AG08395 (cell line): ENCODE measurements at regions not wholly inside any gene's neighbourhood (a gene's known extent, or its start where the extent isn't known, plus 50 kb on each side); places are given as distances from the start of the nearest gene placed in this dataset.
"Not testable (repeated sequence)": the region's sequence is repeated elsewhere in the genome, so short reads cannot be mapped to it uniquely, and the experiment has no call there.

ENCODE experiments used
- DNase-seq: peaks from one replicate; pipeline ENCODE4 v3.0.0; 2012; ENCODE audit warnings: mixed read lengths, low spot score

DNA sequence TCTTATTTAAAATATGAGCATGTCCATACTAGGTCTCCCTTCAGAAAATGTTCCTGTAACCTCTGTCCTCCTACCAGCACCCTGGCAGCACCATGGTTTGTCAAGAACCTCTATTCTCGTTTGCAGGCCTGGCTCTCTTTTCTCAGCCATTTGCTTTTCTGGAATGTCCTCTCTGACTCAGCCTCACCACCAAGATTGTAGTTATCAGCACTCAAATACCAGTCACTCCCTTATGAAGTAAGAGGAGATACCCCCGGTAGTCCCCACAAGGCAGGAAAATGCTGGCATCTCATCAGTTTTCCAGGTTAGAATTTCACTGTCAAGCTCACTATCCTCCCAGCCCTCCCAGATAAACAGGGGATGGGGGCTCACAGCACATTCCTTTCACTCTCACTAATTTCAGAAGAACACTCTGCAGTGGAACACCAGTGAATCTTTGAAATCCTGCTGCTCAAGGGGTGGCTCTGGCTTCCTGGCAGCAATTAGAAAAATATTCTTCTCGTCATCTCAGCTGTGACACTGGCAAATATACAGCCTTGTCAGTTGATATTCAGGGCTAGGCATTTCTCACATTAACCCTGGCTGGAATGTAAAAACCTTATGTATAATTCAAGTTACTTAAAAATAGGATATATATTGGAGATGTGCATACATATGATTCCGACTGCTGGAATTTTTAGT, 129.2 kb downstream of the TBX18 start:
- peak; percentile 62 for DNase-seq

DNA sequence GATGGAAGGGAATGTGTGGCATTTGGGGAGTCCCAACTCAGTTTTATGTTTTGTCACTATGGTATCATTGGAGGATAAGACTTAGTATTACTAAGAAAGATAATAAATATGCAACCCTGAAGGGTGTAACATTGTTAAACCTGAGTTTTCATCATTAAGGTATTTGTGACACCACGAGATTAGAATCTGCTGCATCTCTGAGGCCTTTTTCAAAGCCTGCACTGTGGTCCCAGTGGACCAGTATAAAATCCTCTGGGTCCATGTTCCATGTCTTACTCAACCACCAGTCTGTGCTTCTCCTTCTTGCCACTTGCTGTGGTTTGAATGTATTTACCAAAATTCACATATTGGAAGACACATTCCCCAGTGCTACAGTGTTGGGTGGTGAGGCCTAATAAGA, 130.6 kb downstream of the TBX18 start:
- DNase-seq, result no peak

GRCh38 chr6:84626527-84626926, 137.9 kb downstream of the TBX18 start:
- not testable (repeated sequence) for DNase-seq

DNA sequence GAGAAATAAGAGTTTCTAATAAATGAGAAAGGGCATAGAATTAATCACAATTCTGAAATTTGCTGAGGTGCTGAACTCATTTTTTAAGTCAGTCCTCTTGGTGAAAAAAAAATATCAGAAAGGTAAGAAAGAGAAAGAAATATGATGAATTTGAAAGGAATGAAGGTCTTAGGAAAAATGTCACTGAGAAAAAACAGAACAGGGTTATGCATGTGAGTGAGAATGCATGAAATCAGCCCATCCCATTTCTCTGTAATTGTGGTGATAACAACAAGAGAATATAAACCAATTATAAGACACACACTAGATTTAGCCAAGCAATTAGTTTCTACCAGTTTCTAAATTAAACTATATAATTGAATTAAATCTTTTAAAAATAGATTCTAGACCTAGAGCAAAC, 138.9 kb downstream of the TBX18 start:
- DNase-seq, result no peak

DNA sequence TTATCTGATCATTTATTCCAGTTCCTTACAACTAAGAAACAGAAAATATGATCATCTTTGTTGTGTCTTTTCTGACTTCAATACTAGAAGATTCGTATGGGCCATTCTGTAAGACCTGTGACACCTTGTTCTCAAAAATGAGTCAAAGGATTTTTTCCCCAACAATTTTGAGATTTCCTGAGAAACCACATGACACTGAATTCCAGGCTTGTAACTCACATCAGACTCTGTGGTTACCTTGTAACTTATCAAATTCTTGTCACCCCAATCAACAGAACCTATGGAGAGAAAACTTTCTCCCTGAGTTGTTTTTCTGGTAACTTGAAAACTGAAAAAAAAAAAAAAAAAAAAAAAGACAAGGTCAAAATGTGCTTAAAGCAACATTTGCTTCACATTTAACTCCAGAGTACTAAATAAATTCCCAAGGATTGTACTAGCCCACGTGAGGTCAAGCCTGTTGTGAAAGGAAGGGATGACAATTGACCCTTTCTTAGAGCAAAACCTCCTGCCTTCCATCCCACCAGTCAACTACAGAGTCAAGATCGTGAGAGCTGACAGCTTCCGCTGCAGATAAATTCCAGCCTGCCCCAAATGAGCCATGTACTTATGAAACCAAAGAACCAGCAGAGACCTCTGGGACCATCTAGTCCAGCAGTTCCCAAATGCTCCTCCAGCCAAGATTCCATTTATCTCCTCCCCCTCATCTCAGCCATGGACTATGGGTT, 140.3 kb downstream of the TBX18 start:
- peak; percentile 64 for DNase-seq

GRCh38 chr6:84618836-84619235, 145.6 kb downstream of the TBX18 start:
- DNase-seq, result no peak

- DNase-seq, result peak; percentile 84
Observed at GRCh38 chr6:84618046-84618752, 146.2 kb downstream of the TBX18 start.

DNA sequence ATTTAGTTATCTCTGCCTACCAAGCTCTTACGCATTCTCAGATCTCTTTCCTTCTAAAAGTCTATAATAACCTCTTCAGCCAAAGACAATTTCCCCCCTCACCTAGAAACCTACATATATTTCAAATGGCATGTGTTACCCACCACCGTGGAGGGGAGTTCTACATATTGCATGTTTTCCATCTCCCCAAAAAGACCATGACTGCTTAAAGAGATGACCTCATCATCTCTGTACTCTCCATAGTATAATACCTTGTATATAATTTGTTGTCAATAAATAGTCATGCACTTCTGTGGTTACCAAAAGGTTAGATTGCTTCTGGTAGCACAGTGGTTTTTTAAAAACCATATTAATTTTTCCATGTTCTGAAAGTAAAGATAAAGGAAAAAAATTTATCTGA, 148.4 kb downstream of the TBX18 start:
- DNase-seq, result no peak

GRCh38 chr6:84615113-84615850, 149.1 kb downstream of the TBX18 start:
- DNase-seq, result no peak

- DNase-seq, result no peak
Observed at GRCh38 chr6:84606860-84607259, 157.5 kb downstream of the TBX18 start.

- no peak for DNase-seq
Observed at GRCh38 chr6:84605298-84605697, 159.1 kb downstream of the TBX18 start.

- no peak for DNase-seq
Observed at GRCh38 chr6:84601366-84601765, 163.0 kb downstream of the TBX18 start.

- DNase-seq, result no peak
Observed at GRCh38 chr6:84599991-84600390, 164.4 kb downstream of the TBX18 start.

- DNase-seq, result no peak
Observed at GRCh38 chr6:84597238-84597875, 167.0 kb downstream of the TBX18 start.

GRCh38 chr6:84596488-84596887, 167.9 kb downstream of the TBX18 start:
- DNase-seq, result no peak

DNA sequence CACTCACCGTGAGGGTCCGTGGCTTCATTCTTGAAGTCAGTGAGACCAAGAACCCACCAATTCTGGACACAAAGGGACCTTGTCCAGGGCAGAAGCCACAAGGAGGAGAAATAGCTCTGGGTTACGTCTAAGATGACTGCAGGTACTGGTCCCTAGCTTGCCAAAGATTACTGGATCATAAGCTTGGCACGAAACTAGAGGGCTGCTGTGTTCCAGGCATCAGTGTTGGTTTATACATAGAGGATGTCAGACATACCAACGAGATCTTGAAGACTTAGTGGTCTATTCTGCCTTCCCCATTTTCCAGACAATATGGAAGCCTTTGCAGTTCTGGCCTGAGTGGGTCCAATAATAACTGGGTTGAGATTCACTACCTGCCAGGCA, 175.7 kb downstream of the TBX18 start:
- no peak for DNase-seq

DNA sequence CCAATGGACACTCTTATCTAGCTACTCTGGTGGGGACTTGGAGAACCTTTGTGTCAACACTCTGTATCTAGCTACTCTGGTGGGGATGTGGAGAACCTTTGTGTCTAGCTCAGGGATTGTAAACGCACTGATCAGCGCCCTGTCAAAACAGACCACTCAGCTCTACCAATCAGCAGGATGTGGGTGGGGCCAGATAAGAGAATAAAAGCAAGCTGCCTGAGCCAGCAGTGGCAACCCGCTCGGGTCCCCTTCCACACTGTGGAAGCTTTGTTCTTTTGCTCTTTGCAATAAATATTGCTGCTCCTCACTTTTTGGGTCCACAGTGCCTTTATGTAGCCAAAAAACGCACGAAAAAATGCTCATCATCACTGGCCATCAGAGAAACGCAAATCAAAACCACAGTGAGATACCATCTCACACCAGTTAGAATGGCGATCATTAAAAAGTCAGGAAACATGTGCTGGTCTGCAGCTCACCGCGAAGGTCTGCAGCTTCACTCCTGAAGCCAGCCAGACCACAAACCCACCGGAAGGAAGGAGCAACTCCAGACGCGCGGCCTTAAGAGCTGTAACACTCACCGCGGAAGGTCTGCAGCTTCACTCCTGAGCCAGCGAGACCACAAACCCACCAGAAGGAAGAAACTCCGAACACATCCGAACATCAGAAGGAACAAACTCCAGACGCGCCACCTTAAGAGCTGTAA, 176.3 kb downstream of the TBX18 start:
- not testable (repeated sequence) for DNase-seq

DNA sequence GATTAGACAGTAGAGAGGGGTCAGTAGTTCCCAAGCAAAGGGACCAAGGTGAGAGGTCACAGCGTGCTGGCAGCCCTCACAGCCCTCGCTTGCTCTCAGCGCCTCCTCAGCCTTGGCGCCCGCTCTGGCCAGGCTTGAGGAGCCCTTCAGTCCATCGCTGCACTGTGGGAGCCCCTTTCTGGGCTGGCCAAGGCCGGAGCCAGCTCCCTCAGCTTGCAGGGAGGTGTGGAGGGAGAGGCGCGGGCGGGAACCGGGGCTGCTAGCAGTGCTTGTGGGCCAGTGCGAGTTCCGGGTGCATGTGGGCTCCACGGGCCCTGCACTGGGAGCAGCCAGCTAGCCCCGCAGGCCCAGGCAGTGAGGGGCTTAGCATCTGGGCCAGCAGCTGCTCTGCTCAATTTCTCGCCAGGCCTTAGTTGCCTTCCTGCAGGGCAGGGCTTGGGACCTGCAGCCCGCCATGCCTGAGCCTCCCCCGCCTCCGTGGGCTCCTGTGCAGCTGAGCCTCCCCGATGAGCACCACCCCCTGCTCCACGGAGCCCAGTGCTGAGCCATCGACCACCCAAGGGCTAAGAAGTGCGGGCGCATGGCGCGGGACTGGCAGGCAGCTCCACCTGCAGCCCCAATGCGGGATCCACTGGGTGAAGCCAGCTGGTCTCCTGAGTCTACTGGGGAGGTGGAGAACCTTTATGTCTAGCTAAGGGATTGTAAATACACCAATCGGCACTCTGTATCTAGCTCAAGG, 177.0 kb downstream of the TBX18 start:
- not testable (repeated sequence) for DNase-seq

DNA sequence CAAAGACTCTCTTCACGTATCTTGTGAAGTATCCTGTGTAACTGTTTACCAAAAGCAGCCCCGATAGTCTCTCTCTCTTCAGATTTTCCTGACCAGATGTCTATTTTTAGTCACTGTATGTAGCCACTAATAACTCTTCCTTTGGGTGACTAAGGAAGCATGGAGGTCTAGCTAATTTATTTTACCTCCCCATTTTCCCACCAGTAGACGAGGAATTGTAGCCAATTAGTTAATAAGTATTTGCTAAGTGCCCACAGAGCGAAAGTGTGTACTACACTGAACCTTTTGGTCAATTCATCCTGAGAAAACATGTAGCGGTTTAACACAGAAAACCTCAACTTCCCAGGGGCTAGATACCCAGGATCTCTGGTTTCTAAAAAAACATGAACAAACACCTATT, 180.6 kb downstream of the TBX18 start:
- DNase-seq, result no peak

DNA sequence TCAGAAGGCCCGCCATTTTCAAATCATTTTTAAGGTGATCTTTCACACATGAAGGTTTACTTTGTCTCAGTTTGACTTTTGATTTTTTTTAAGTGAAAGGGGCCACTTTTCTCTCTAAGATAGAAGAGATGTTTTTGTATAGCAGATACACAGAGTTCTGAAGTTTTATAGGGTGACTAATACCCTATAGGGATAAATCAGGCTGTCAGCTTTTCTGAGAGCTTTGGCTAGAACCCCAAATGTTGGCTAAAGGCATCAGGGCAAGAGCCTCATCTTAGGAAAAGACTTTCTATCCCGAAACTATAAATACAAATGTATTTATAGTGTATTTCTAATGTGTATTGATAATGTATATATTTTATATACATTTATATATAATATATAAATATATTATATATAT, 181.4 kb downstream of the TBX18 start:
- DNase-seq, result no peak
